GM21515 (cell line): ENCODE measurements at regions not wholly inside any gene's neighbourhood (a gene's known extent, or its start where the extent isn't known, plus 50 kb on each side); places are given as distances from the start of the nearest gene placed in this dataset.

Experiments used
- ATAC-seq: cut with Tn5 transposase; IDR thresholded peaks from one replicate; pipeline ENCODE4 v1.9.1; 2021; ENCODE audit not compliant: unreplicated experiment

GRCh38 chr18:78571063-78571785 lies 408.4 kb upstream of the SALL3 start:
- ATAC-seq: no peak

- no peak for ATAC-seq
These were observed 407.7 kb upstream of the SALL3 start for GRCh38 chr18:78571831-78572347.

GRCh38 chr18:78573773-78574172 lies 405.8 kb upstream of the SALL3 start:
- no peak for ATAC-seq

- no peak for ATAC-seq
These were observed 402.7 kb upstream of the SALL3 start for GRCh38 chr18:78576967-78577366.

GRCh38 chr18:78579449-78579848 lies 400.2 kb upstream of the SALL3 start:
- ATAC-seq: no peak

GRCh38 chr18:78579854-78580577 lies 399.6 kb upstream of the SALL3 start:
- ATAC-seq: no peak

- no peak for ATAC-seq
These were observed 398.7 kb upstream of the SALL3 start for GRCh38 chr18:78580835-78581339.

GRCh38 chr18:78582181-78582709 lies 397.4 kb upstream of the SALL3 start:
- ATAC-seq: no peak

GRCh38 chr18:78582898-78583738 lies 396.5 kb upstream of the SALL3 start:
- no peak for ATAC-seq

- no peak for ATAC-seq
These were observed 395.7 kb upstream of the SALL3 start for GRCh38 chr18:78583739-78584458.

- ATAC-seq: no peak
These were observed 395.1 kb upstream of the SALL3 start for GRCh38 chr18:78584459-78585022.

- ATAC-seq: no peak
These were observed 393.0 kb upstream of the SALL3 start for GRCh38 chr18:78586586-78586985.

- ATAC-seq: no peak
These were observed 392.5 kb upstream of the SALL3 start for GRCh38 chr18:78587096-78587495.

- no peak for ATAC-seq
These were observed 391.7 kb upstream of the SALL3 start for GRCh38 chr18:78587626-78588600.

- ATAC-seq: no peak
These were observed 389.6 kb upstream of the SALL3 start for GRCh38 chr18:78589916-78590437.

GRCh38 chr18:78595453-78595852 lies 384.2 kb upstream of the SALL3 start:
- no peak for ATAC-seq

- no peak for ATAC-seq
These were observed 383.6 kb upstream of the SALL3 start for GRCh38 chr18:78595924-78596573.

GRCh38 chr18:78596794-78597345 lies 382.7 kb upstream of the SALL3 start:
- ATAC-seq: no peak
